CD4-positive, alpha-beta T cell (primary cell): ENCODE measurements at regions not wholly inside any gene's neighbourhood (a gene's known extent, or its start where the extent isn't known, plus 50 kb on each side); places are given as distances from the start of the nearest gene placed in this dataset.

ENCODE experiments used
- ATAC-seq: fragments of 200-7000 bp; cut with Tn5 transposase; one replicate; pipeline ENCODE4 v1.10.0; 2022; ENCODE audit warnings: mild to moderate bottlenecking; ENCODE audit not compliant: poor library complexity
- CTCF ChIA-PET: fragments of 350-600 bp; sonication (Branson Sonifier 250); formaldehyde crosslinking; loops from one replicate; lab custom pipeline; 2021; ENCODE audit warnings: antibody characterized with exemption, inconsistent platforms; lab: Charles Lee
- POLR2A ChIA-PET: fragments of 350-600 bp; sonication (Branson Sonifier 250); formaldehyde crosslinking; loops from one replicate; lab custom pipeline; 2021; ENCODE audit warnings: antibody characterized with exemption, inconsistent platforms; lab: Charles Lee
- DNase-seq, 14 experiments: peaks; one replicate each; pipeline ENCODE4 v3.0.0-alpha.2; 2013 to 2020; ENCODE audit warnings: mixed read lengths in 2 of 14
- H3K27ac ChIP-seq, 2 donors: one replicate each; pipeline versions ENCODE4 v1.5.1 to v1.7.0; 2013; ENCODE audit warnings: low read length in 2 of 2, low read depth in 1 of 2, mild to moderate bottlenecking in 1 of 2
- H3K27me3 ChIP-seq, 2 experiments: 1 replicate in 1 of 2; 2 replicates in 1 of 2; pipeline versions ENCODE4 v1.6.1 to v1.7.0; 2013; ENCODE audit warnings: low read length in 2 of 2, control low read depth in 1 of 2, mild to moderate bottlenecking in 1 of 2, moderate library complexity in 1 of 2; ENCODE audit not compliant: insufficient read depth in 2 of 2, control insufficient read depth in 1 of 2
- H3K36me3 ChIP-seq: one replicate; pipeline ENCODE4 v1.6.1; 2013; ENCODE audit warnings: low read length, control low read depth; ENCODE audit not compliant: insufficient read depth
- H3K4me1 ChIP-seq: one replicate; pipeline ENCODE4 v1.6.1; 2013; ENCODE audit warnings: low read length, control low read depth; ENCODE audit not compliant: insufficient read depth
- H3K4me3 ChIP-seq: one replicate; pipeline ENCODE4 v1.5.1; 2013; ENCODE audit warnings: mild to moderate bottlenecking, low read length, moderate library complexity
- H3K9me3 ChIP-seq, 2 experiments: 1 replicate in 1 of 2; 2 replicates in 1 of 2; pipeline versions ENCODE4 v1.6.1 to v1.7.0; 2013; ENCODE audit warnings: low read length in 2 of 2, mild to moderate bottlenecking in 2 of 2, control low read depth in 1 of 2, moderate library complexity in 1 of 2; ENCODE audit not compliant: control insufficient read depth in 1 of 2, insufficient read depth in 1 of 2
- H3K27ac Mint-ChIP-seq: one replicate; pipeline ENCODE4 v1.8.0; 2020; ENCODE audit warnings: mixed read lengths
- H3K27me3 Mint-ChIP-seq: one replicate; pipeline ENCODE4 v1.8.0; 2021; ENCODE audit warnings: mixed read lengths
- H3K36me3 Mint-ChIP-seq: one replicate; pipeline ENCODE4 v1.8.0; 2021; ENCODE audit warnings: low read depth, mixed read lengths
- H3K4me1 Mint-ChIP-seq: one replicate; pipeline ENCODE4 v1.8.0; 2021; ENCODE audit warnings: low read depth, mixed read lengths
- H3K4me3 Mint-ChIP-seq: one replicate; pipeline ENCODE4 v1.8.0; 2020; ENCODE audit warnings: mild to moderate bottlenecking, mixed read lengths
- H3K9me3 Mint-ChIP-seq: one replicate; pipeline ENCODE4 v1.8.0; 2020; ENCODE audit warnings: mixed read lengths
- CTCF ChIP-seq: fragments of 200-600 bp; IDR thresholded peaks from one replicate; pipeline ENCODE4 v1.8.0; 2022; ENCODE audit warnings: antibody characterized with exemption, mild to moderate bottlenecking
- intact Hi-C, 2 experiments: fragments of 100-400 bp; cut with DNase I in 1 of 2; cut with micrococcal nuclease in 1 of 2; formaldehyde crosslinking; loops; one replicate each; pipeline versions ENCODE4 v1.15.1 to v1.9.0; 2023 to 2025; cut with DNase I, micrococcal nuclease

DNA sequence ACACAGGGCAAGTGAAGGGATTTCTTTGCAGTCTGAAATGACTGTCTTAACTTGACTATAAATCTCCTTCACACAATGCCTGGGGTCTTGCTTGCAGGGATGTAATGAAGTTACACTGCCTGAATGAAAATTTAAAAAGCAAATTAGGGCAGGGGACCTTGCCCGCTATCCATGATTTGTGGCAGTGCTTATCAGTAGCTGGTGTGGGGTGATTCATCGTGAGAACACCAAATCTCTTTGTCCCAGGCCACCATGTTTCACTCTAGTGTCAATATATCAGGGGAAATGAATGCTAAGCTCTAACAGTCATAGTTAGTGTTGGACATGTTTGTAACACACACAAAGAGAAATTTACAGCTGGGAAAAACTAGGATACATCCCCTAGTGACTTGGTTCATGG, 713.7 kb upstream of the EPHA7 start:
- no peaks in the 10 kb centered on the region for H3K4me1 Mint-ChIP-seq
- H3K4me3 ChIP-seq: no peak overlapping the region
- H3K9me3 ChIP-seq: peaks cover 0 to 7% of the 10 kb centered on the region in 2 experiments
- no peaks in the 10 kb centered on the region for H3K27me3 ChIP-seq
- peaks cover 5% of the 10 kb centered on the region for H3K9me3 Mint-ChIP-seq
- no peaks in the 10 kb centered on the region for H3K36me3 Mint-ChIP-seq
- H3K4me3 Mint-ChIP-seq: no peak overlapping the region
- no peaks in the 10 kb centered on the region for H3K36me3 ChIP-seq
- no peak for TF ChIP-seq CTCF
- H3K27me3 Mint-ChIP-seq: no peaks in the 10 kb centered on the region
- no peak overlapping the region for H3K27ac Mint-ChIP-seq
- no peak for ATAC-seq
- intact Hi-C loops: no loop called here
- POLR2A ChIA-PET: no interaction called here
- H3K27ac ChIP-seq: no peak overlapping the region
- DNase-seq: no peak
- CTCF ChIA-PET: no interaction called here
- no peaks in the 10 kb centered on the region for H3K4me1 ChIP-seq

DNA sequence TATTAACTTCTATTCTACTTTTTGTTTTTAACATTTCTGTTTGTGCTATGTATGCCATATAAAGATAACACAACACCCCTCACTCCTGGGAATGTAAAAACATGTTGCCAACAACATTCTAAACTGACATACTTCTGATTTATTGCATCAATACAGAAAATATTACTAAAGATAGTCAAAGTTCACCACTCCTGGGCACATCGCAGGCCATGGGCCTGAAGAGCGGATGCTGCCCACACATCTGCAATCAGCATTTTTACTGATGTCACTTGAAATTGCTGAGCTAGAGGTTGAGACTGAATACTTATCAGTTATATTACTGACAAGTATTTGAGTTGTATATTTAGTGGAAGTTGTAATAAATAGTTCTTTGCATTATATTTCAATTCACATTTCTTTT, 711.9 kb upstream of the EPHA7 start:
- H3K27ac Mint-ChIP-seq: no peak overlapping the region
- Histone ChIP-seq H3K27ac (no peak overlapping the region), H3K4me1 (no peaks in the 10 kb centered on the region), H3K4me3 (no peak overlapping the region), H3K9me3 (peaks cover 0 to 3% of the 10 kb centered on the region in 2 experiments), H3K36me3 (no peaks in the 10 kb centered on the region), H3K27me3 (no peaks in the 10 kb centered on the region)
- ChIA-PET POLR2A (no interaction called here), CTCF (interaction anchor here (0.6 kb wide), 1 partner anchor 16 kb away, joined by 4 read pairs; no protein-coding TSS in a partner anchor)
- H3K4me1 Mint-ChIP-seq: no peaks in the 10 kb centered on the region
- no peak for ATAC-seq
- no peak for DNase-seq
- no peak overlapping the region for H3K4me3 Mint-ChIP-seq
- intact Hi-C loops: no loop called here
- H3K9me3 Mint-ChIP-seq: peaks cover 5% of the 10 kb centered on the region
- no peak for TF ChIP-seq CTCF
- H3K27me3 Mint-ChIP-seq: no peaks in the 10 kb centered on the region
- H3K36me3 Mint-ChIP-seq: no peaks in the 10 kb centered on the region

- no peak for TF ChIP-seq CTCF
- H3K4me3 Mint-ChIP-seq: no peak overlapping the region
- H3K4me1 Mint-ChIP-seq: no peaks in the 10 kb centered on the region
- peaks cover 5% of the 10 kb centered on the region for H3K9me3 Mint-ChIP-seq
- no peak overlapping the region for H3K4me3 ChIP-seq
- no peaks in the 10 kb centered on the region for H3K36me3 Mint-ChIP-seq
- no peak for DNase-seq
- CTCF ChIA-PET: no interaction called here
- POLR2A ChIA-PET: no interaction called here
- intact Hi-C loops: no loop called here
- H3K27me3 ChIP-seq: no peaks in the 10 kb centered on the region
- peaks cover 0 to 3% of the 10 kb centered on the region in 2 experiments for H3K9me3 ChIP-seq
- no peak overlapping the region for H3K27ac Mint-ChIP-seq
- no peaks in the 10 kb centered on the region for H3K27me3 Mint-ChIP-seq
- H3K4me1 ChIP-seq: no peaks in the 10 kb centered on the region
- ATAC-seq: no peak
- no peaks in the 10 kb centered on the region for H3K36me3 ChIP-seq
- no peak overlapping the region for H3K27ac ChIP-seq
Observed at GRCh38 chr6:94130478-94130877, 711.1 kb upstream of the EPHA7 start.
